GM12864 (cell line): ENCODE measurements at regions not wholly inside any gene's neighbourhood (a gene's known extent, or its start where the extent isn't known, plus 50 kb on each side); places are given as distances from the start of the nearest gene placed in this dataset.
"Not testable (repeated sequence)": the region's sequence is repeated elsewhere in the genome, so short reads cannot be mapped to it uniquely, and the experiment has no call there.

ENCODE experiments used
- DNase-seq: peaks from one replicate; pipeline ENCODE4 v3.0.0-alpha.2; 2011; ENCODE audit warnings: low read depth
- H3K4me3 ChIP-seq: 2 replicates; pipeline ENCODE4 v1.5.1; 2011; ENCODE audit warnings: mild to moderate bottlenecking, low read depth, low read length, control low read depth
- CTCF ChIP-seq: IDR thresholded peaks from 2 replicates; pipeline ENCODE4 v1.5.1; 2011; ENCODE audit warnings: low read depth, mild to moderate bottlenecking, moderate library complexity, low read length, control low read depth, inconsistent platforms; ENCODE audit errors: missing control alignments

DNA sequence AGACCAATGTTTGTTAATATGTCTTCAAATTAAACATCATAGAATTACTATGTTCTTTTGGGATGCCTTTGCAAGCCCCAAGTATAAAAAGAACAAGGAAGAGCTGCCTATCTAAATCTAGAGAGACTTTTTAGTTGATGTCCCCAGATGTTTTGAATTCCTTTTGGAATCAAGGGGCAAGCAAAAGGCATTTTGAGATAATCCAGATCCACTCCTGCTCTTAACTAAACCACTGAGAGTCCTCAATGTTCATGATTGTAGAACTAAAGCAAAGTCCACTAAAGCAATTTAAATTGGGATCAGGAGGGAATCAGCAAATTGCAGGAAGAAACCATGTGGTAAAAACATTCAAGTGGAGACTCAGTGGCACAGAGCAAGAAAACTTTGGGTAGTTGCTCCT, 558.5 kb upstream of the VRK2 start:
- DNase-seq: no peak

DNA sequence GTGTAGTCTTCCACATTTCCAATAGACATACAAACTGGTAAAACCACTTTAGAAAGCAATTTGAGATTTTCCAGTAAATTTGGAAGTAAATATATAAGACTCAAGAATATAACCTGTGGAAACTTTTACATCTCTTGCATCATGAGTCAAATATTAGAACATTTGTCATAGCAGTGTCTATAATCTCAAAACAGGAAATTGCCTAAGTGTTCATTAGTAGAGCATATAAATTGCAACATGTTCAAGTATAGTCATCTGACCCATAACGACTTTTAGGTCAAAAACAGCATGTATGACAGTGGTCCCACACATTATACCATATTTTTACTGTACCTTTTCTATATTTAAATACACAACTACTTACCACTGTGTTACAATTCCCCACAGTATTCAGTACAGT, 555.9 kb upstream of the VRK2 start:
- H3K4me3 ChIP-seq: no peak overlapping the region
- DNase-seq: no peak
- TF ChIP-seq CTCF: no peak

More for the DNA sequence above, 558.5 kb upstream of the VRK2 start:
- no peak for TF ChIP-seq CTCF
- no peak overlapping the region for H3K4me3 ChIP-seq

DNA sequence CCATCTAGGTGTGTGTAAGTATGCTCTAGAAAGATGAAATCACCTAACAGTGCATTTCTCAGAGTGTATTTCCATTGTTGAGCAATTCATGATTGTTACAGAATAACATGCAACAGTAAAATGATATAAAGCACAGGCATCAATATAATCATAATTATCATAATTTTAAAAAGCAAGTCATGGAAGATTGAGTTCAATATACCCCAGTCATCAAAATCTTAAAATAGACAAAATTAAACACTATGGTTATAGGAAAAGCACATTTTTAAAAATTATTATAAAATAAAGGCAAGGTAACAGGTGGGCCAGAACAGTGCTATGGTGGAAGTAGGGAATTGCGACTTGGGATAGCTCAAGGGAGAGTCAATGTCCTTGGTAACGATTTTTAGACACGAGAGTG, 555.4 kb upstream of the VRK2 start:
- TF ChIP-seq CTCF: no peak
- DNase-seq: no peak
- H3K4me3 ChIP-seq: no peak overlapping the region

DNA sequence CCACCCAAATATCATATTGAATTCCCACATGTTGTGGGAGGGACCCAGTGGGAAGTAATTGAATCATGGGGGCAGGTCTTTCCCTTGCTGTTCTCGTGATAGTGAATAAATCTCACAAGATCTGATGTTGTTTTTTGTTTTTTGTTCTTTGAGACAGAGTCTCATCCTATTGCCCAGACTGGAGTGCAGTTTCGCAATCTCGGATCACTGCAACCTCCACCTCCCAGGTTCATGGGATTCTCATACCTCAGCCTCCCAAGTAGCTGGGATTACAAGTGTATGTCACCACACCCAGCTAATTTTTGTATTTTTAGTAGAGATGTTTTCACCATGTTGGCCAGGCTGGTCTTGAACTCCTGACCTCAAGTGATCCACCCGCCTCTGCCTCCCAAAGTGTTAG, 552.6 kb upstream of the VRK2 start:
- not testable (repeated sequence) for H3K4me3 ChIP-seq, DNase-seq

GRCh38 chr2:57497489-57498096, 549.0 kb upstream of the VRK2 start:
- peak; percentile 81 for TF ChIP-seq CTCF
- DNase-seq: peak; percentile 0

GRCh38 chr2:57504787-57505186, 541.8 kb upstream of the VRK2 start:
- H3K4me3 ChIP-seq: no peak overlapping the region
- DNase-seq: no peak
- TF ChIP-seq CTCF: no peak

More at GRCh38 chr2:57497489-57498096, 549.0 kb upstream of the VRK2 start:
- H3K4me3 ChIP-seq: no peak overlapping the region

DNA sequence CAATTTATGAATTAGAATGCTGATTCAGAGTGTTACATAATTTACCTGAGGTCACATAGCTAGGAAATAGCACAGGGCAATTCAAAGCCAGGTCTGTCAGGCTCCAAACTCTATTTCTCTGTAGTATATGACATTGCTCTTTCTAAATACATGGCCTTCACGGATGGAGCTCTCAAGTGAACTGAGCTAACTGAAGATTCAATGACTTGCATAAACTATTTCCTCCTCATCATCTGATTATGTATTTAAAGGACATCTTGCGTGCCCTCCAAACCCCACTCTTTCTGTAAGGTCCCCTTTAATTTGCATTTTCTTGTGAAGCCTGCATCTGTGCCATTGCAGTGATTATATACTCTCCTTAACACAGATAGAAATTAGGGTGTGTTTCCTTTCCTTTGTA, 537.4 kb upstream of the VRK2 start:
- no peak for DNase-seq
- TF ChIP-seq CTCF: no peak
- no peak overlapping the region for H3K4me3 ChIP-seq
